ENCODE measurements at regions not wholly inside any gene's neighbourhood (a gene's known extent, or its start where the extent isn't known, plus 50 kb on each side); places are given as distances from the start of the nearest gene placed in this dataset.

DNA sequence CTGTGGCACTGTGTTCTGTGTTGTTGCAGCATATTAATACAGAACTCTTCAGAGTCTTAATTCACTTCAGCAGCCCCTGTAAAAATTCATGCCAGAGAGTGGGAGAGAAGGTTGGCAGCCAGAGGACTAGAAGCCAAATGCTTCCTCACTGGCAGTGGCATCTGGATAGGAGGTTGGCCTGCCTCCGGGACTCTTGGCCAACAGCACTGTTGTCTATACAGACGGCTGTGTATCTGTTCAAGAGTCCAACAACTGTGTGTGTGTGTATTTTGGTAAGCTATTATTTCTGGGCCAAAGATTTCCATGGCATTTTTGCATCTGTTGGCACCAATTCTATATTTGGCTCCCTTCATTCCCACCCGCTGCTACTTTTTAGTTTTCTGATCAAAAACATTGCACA lies 156.0 kb upstream of the SOX2 start:
- TF ChIP-seq, protein P1, sequence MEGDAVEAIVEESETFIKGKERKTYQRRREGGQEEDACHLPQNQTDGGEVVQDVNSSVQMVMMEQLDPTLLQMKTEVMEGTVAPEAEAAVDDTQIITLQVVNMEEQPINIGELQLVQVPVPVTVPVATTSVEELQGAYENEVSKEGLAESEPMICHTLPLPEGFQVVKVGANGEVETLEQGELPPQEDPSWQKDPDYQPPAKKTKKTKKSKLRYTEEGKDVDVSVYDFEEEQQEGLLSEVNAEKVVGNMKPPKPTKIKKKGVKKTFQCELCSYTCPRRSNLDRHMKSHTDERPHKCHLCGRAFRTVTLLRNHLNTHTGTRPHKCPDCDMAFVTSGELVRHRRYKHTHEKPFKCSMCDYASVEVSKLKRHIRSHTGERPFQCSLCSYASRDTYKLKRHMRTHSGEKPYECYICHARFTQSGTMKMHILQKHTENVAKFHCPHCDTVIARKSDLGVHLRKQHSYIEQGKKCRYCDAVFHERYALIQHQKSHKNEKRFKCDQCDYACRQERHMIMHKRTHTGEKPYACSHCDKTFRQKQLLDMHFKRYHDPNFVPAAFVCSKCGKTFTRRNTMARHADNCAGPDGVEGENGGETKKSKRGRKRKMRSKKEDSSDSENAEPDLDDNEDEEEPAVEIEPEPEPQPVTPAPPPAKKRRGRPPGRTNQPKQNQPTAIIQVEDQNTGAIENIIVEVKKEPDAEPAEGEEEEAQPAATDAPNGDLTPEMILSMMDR (conservative IDR thresholded peaks at IDR 0.05; ENCODE audit: low read depth in 2 of 2): no peak
- no peak for TF ChIP-seq EZH2 (IDR thresholded peaks at IDR 0.05; ENCODE audit: low read depth, unreplicated experiment)

Data from GM23338 (cell line).